ENCODE measurements at regions not wholly inside any gene's neighbourhood (a gene's known extent, or its start where the extent isn't known, plus 50 kb on each side); places are given as distances from the start of the nearest gene placed in this dataset.

DNA sequence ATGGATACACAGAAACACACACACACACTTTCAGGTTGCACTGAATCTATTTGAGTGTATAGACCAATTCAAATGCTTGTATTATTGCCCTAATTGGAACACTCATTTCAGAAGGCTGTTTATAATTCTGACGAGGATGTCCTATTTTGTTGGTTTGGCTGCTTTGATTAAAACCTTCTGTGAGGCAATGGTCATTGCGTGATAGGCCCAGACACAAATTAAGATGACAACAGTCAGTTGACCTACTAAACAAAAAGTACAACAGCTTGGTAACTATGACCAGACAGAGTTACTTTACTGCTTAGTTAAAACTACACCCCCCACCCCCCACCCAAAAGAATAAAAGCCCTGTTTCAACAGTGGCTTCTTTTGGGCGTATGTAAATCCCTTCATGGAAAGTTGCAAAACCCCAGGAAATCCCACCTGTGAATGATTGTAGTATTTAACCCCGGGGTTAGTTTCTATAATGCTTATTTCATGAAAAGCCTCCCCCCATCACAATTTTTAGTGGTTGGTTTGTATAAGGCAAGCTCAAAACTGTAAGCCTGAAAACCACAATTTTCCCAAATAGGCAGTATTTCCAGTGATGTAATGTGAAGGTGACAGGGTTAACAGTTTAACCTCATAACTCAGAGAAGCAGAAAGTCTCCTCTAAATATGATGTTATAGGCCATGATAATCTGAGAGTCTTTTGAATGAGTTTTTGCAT is 340.8 kb downstream of the FGF10 start:
- H3K36me3 ChIP-seq (ENCODE audit: control insufficient read depth in 2 of 2, insufficient read depth in 1 of 2, low read length in 2 of 2): no peaks in the 10 kb centered on the region
- no peak for TF ChIP-seq MYNN (tag by site-specific recombination; IDR thresholded peaks at IDR 0.05; ENCODE audit: borderline replicate concordance)
- no peak for TF ChIP-seq ZNF391 (tag by site-specific recombination; IDR thresholded peaks at IDR 0.05; ENCODE audit: borderline replicate concordance, low read depth)
- TF ChIP-seq WT1 (tag by site-specific recombination; IDR thresholded peaks at IDR 0.05): no peak
- TF ChIP-seq, protein P1, sequence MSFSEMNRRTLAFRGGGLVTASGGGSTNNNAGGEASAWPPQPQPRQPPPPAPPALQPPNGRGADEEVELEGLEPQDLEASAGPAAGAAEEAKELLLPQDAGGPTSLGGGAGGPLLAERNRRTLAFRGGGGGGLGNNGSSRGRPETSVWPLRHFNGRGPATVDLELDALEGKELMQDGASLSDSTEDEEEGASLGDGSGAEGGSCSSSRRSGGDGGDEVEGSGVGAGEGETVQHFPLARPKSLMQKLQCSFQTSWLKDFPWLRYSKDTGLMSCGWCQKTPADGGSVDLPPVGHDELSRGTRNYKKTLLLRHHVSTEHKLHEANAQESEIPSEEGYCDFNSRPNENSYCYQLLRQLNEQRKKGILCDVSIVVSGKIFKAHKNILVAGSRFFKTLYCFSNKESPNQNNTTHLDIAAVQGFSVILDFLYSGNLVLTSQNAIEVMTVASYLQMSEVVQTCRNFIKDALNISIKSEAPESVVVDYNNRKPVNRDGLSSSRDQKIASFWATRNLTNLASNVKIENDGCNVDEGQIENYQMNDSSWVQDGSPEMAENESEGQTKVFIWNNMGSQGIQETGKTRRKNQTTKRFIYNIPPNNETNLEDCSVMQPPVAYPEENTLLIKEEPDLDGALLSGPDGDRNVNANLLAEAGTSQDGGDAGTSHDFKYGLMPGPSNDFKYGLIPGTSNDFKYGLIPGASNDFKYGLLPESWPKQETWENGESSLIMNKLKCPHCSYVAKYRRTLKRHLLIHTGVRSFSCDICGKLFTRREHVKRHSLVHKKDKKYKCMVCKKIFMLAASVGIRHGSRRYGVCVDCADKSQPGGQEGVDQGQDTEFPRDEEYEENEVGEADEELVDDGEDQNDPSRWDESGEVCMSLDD (tag by site-specific recombination; IDR thresholded peaks at IDR 0.05): no peak
- TF ChIP-seq ZNF121 (tag by site-specific recombination; IDR thresholded peaks at IDR 0.05): no peak
- TF ChIP-seq ZNF654 (tag by site-specific recombination; IDR thresholded peaks at IDR 0.05; ENCODE audit: low read depth): no peak
- no peak for TF ChIP-seq ZNF19 (tag by site-specific recombination; IDR thresholded peaks at IDR 0.05; ENCODE audit: low read depth)
- no peak for TF ChIP-seq ZNF175 (tag by site-specific recombination; IDR thresholded peaks at IDR 0.05)
- no peak for TF ChIP-seq ZNF114 (tag by site-specific recombination; IDR thresholded peaks at IDR 0.05)
- TF ChIP-seq ZNF521 (tag by site-specific recombination; IDR thresholded peaks at IDR 0.05): no peak
- no peak for TF ChIP-seq ZNF266 (tag by site-specific recombination; IDR thresholded peaks at IDR 0.05; ENCODE audit: low read depth)
- TF ChIP-seq HOXA7 (CRISPR knock-in tag; IDR thresholded peaks at IDR 0.05; ENCODE audit: borderline replicate concordance): no peak
- TF ChIP-seq, protein P2, sequence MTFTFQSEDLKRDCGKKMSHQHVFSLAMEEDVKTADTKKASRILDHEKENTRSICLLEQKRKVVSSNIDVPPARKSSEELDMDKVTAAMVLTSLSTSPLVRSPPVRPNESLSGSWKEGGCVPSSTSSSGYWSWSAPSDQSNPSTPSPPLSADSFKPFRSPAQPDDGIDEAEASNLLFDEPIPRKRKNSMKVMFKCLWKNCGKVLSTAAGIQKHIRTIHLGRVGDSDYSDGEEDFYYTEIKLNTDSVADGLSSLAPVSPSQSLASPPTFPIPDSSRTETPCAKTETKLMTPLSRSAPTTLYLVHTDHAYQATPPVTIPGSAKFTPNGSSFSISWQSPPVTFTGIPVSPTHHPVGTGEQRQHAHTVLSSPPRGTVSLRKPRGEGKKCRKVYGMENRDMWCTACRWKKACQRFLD (tag by site-specific recombination; IDR thresholded peaks at IDR 0.05): no peak
- TF ChIP-seq ZFHX2 (tag by site-specific recombination; conservative IDR thresholded peaks at IDR 0.05): no peak
- TF ChIP-seq ZNF223 (tag by site-specific recombination; IDR thresholded peaks at IDR 0.05): no peak
- TF ChIP-seq, protein P3, sequence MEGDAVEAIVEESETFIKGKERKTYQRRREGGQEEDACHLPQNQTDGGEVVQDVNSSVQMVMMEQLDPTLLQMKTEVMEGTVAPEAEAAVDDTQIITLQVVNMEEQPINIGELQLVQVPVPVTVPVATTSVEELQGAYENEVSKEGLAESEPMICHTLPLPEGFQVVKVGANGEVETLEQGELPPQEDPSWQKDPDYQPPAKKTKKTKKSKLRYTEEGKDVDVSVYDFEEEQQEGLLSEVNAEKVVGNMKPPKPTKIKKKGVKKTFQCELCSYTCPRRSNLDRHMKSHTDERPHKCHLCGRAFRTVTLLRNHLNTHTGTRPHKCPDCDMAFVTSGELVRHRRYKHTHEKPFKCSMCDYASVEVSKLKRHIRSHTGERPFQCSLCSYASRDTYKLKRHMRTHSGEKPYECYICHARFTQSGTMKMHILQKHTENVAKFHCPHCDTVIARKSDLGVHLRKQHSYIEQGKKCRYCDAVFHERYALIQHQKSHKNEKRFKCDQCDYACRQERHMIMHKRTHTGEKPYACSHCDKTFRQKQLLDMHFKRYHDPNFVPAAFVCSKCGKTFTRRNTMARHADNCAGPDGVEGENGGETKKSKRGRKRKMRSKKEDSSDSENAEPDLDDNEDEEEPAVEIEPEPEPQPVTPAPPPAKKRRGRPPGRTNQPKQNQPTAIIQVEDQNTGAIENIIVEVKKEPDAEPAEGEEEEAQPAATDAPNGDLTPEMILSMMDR (tag by site-specific recombination; IDR thresholded peaks at IDR 0.05): no peak
- no peak for TF ChIP-seq ZNF221 (tag by site-specific recombination; IDR thresholded peaks at IDR 0.05; ENCODE audit: borderline replicate concordance)
- no peak for TF ChIP-seq ZBTB48 (tag by site-specific recombination; IDR thresholded peaks at IDR 0.05)
- no peak for TF ChIP-seq ZNF133 (tag by site-specific recombination; IDR thresholded peaks at IDR 0.05)
- TF ChIP-seq, protein P4, sequence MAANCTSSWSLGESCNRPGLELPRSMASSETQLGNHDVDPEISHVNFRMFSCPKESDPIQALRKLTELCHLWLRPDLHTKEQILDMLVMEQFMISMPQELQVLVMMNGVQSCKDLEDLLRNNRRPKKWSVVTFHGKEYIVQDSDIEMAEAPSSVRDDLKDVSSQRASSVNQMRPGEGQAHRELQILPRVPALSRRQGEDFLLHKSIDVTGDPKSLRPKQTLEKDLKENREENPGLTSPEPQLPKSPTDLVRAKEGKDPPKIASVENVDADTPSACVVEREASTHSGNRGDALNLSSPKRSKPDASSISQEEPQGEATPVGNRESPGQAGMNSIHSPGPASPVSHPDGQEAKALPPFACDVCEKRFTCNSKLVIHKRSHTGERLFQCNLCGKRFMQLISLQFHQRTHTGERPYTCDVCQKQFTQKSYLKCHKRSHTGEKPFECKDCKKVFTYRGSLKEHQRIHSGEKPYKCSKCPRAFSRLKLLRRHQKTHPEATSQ (tag by site-specific recombination; IDR thresholded peaks at IDR 0.05): no peak
- ChIA-PET CTCF (no interaction called here), POLR2A (no interaction called here)
- H3K9me3 ChIP-seq (ENCODE audit: control insufficient read depth, insufficient read depth, low read depth, low read length): no peaks in the 10 kb centered on the region
- no peak overlapping the region for H3K4me3 ChIP-seq (ENCODE audit: low read depth, low read length)
- no peaks in the 10 kb centered on the region for H3K4me1 ChIP-seq (ENCODE audit: control insufficient read depth, insufficient read depth, low read length)
- H3K27ac ChIP-seq (ENCODE audit: extremely low read depth, low read depth, low read length): no peak overlapping the region

All from HEK293 (cell line).